Putamen (tissue), 1 donor: ENCODE measurements at regions not wholly inside any gene's neighbourhood (a gene's known extent, or its start where the extent isn't known, plus 50 kb on each side); places are given as distances from the start of the nearest gene placed in this dataset.
"Not testable (repeated sequence)": the region's sequence is repeated elsewhere in the genome, so short reads cannot be mapped to it uniquely, and the experiment has no call there.

Experiments
- DNase-seq: peaks from one replicate; pipeline ENCODE4 v3.0.0-alpha.2; 2016; ENCODE audit warnings: low spot score

- DNase-seq, result no peak
These were observed 222.4 kb upstream of the IRS2 start for GRCh38 chr13:110008816-110009215.

GRCh38 chr13:110006304-110006703 is 219.9 kb upstream of the IRS2 start:
- no peak for DNase-seq

GRCh38 chr13:110005563-110005962 is 219.2 kb upstream of the IRS2 start:
- no peak for DNase-seq

- DNase-seq, result no peak
These were observed 218.4 kb upstream of the IRS2 start for GRCh38 chr13:110004814-110005213.

GRCh38 chr13:110001670-110002275 is 215.4 kb upstream of the IRS2 start:
- no peak for DNase-seq

- no peak for DNase-seq
These were observed 214.4 kb upstream of the IRS2 start for GRCh38 chr13:110000534-110001345.

- no peak for DNase-seq
These were observed 213.5 kb upstream of the IRS2 start for GRCh38 chr13:109999659-110000533.

GRCh38 chr13:109998684-109999533 is 212.5 kb upstream of the IRS2 start:
- DNase-seq, result no peak

GRCh38 chr13:109998037-109998436 is 211.7 kb upstream of the IRS2 start:
- no peak for DNase-seq

GRCh38 chr13:109997056-109997595 is 210.7 kb upstream of the IRS2 start:
- not testable (repeated sequence) for DNase-seq

- DNase-seq, result no peak
These were observed 210.1 kb upstream of the IRS2 start for GRCh38 chr13:109996404-109996960.

- DNase-seq, result no peak
These were observed 209.2 kb upstream of the IRS2 start for GRCh38 chr13:109995578-109995977.

- DNase-seq, result no peak
These were observed 203.9 kb upstream of the IRS2 start for GRCh38 chr13:109990296-109990695.

GRCh38 chr13:109989686-109990085 is 203.3 kb upstream of the IRS2 start:
- no peak for DNase-seq

GRCh38 chr13:109989155-109989554 is 202.8 kb upstream of the IRS2 start:
- DNase-seq, result no peak

GRCh38 chr13:109986851-109987250 is 200.5 kb upstream of the IRS2 start:
- no peak for DNase-seq

GRCh38 chr13:109985871-109986450 is 199.6 kb upstream of the IRS2 start:
- no peak for DNase-seq

- no peak for DNase-seq
These were observed 197.1 kb upstream of the IRS2 start for GRCh38 chr13:109983447-109983846.

- DNase-seq, result no peak
These were observed 194.6 kb upstream of the IRS2 start for GRCh38 chr13:109981000-109981399.

- DNase-seq, result not testable (repeated sequence)
These were observed 193.3 kb upstream of the IRS2 start for GRCh38 chr13:109979676-109980075.

- DNase-seq, result no peak
These were observed 192.8 kb upstream of the IRS2 start for GRCh38 chr13:109979228-109979627.
